ENCODE measurements at regions not wholly inside any gene's neighbourhood (a gene's known extent, or its start where the extent isn't known, plus 50 kb on each side); places are given as distances from the start of the nearest gene placed in this dataset.

- TF ChIP-seq, protein P1, sequence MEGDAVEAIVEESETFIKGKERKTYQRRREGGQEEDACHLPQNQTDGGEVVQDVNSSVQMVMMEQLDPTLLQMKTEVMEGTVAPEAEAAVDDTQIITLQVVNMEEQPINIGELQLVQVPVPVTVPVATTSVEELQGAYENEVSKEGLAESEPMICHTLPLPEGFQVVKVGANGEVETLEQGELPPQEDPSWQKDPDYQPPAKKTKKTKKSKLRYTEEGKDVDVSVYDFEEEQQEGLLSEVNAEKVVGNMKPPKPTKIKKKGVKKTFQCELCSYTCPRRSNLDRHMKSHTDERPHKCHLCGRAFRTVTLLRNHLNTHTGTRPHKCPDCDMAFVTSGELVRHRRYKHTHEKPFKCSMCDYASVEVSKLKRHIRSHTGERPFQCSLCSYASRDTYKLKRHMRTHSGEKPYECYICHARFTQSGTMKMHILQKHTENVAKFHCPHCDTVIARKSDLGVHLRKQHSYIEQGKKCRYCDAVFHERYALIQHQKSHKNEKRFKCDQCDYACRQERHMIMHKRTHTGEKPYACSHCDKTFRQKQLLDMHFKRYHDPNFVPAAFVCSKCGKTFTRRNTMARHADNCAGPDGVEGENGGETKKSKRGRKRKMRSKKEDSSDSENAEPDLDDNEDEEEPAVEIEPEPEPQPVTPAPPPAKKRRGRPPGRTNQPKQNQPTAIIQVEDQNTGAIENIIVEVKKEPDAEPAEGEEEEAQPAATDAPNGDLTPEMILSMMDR (IDR thresholded peaks at IDR 0.05; ENCODE audit: borderline replicate concordance, extremely low read depth, insufficient read depth), result no peak
- H3K36me3 ChIP-seq (ENCODE audit: control insufficient read depth in 2 of 3, insufficient read depth in 3 of 3, low read length in 3 of 3), result no peaks in the 10 kb centered on the region
- H3K27ac ChIP-seq (ENCODE audit: low read depth in 2 of 2, low read length in 2 of 2), result no peak overlapping the region
- no peaks in the 10 kb centered on the region for H3K27me3 ChIP-seq (ENCODE audit: control insufficient read depth, insufficient read depth, low read length)
- H3K9ac ChIP-seq (ENCODE audit: low read length in 3 of 3), result no peak overlapping the region
- H3K4me1 ChIP-seq (ENCODE audit: control insufficient read depth in 2 of 3, insufficient read depth in 2 of 3, low read depth in 1 of 3, low read length in 3 of 3), result no peaks in the 10 kb centered on the region
- intact Hi-C loops (cut with DNase I), result no loop called here
- DNase-seq (no peak), FAIRE-seq (no peak)
- H3K4me3 ChIP-seq (ENCODE audit: low read length in 3 of 3), result no peak overlapping the region
- H3K9me3 ChIP-seq (ENCODE audit: control insufficient read depth in 2 of 3, insufficient read depth in 1 of 3, low read length in 3 of 3), result no peaks in the 10 kb centered on the region
These were observed 491.1 kb downstream of the ENC1 start for GRCh38 chr5:74149395-74149794.

- H3K9me3 ChIP-seq (ENCODE audit: control insufficient read depth in 2 of 3, insufficient read depth in 1 of 3, low read length in 3 of 3), result no peaks in the 10 kb centered on the region
- no peaks in the 10 kb centered on the region for H3K27me3 ChIP-seq (ENCODE audit: control insufficient read depth, insufficient read depth, low read length)
- intact Hi-C loops (cut with DNase I), result no loop called here
- no peak overlapping the region for H3K4me3 ChIP-seq (ENCODE audit: low read length in 3 of 3)
- H3K4me1 ChIP-seq (ENCODE audit: control insufficient read depth in 2 of 3, insufficient read depth in 2 of 3, low read depth in 1 of 3, low read length in 3 of 3), result peaks cover 0 to 2% (median 0%) of the 10 kb centered on the region in 3 donors
- no peak overlapping the region for H3K9ac ChIP-seq (ENCODE audit: low read length in 3 of 3)
- no peaks in the 10 kb centered on the region for H3K36me3 ChIP-seq (ENCODE audit: control insufficient read depth in 2 of 3, insufficient read depth in 3 of 3, low read length in 3 of 3)
- no peak overlapping the region for H3K27ac ChIP-seq (ENCODE audit: low read depth in 2 of 2, low read length in 2 of 2)
- TF ChIP-seq, protein P1 (IDR thresholded peaks at IDR 0.05; ENCODE audit: borderline replicate concordance, extremely low read depth, insufficient read depth), result no peak
- DNase-seq (no peak), FAIRE-seq (no peak)
These were observed 492.2 kb downstream of the ENC1 start for GRCh38 chr5:74148321-74148720.

DNA sequence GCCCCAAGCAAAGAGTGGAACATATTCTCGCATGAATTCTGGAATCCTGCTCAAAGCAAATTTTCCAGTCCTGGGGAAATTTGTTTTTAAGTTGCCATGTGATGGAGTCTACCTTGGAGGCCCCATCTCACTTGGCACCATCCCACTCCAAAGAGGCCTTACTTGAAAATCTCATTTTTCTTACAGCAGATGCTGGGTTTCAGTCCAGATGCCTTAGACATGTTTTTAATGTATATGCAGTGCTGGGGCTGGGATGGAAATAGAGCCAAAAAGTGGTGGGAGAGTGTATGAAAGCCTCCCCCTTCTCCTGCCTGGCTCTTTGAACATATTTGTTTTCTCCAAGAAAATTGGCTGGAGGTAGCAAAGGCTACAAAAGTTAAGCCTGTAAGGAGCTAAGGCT lies 493.7 kb downstream of the ENC1 start:
- Histone ChIP-seq H3K9ac (ENCODE audit: low read length in 3 of 3) (no peak overlapping the region), H3K27me3 (ENCODE audit: control insufficient read depth, insufficient read depth, low read length) (no peaks in the 10 kb centered on the region), H3K9me3 (ENCODE audit: control insufficient read depth in 2 of 3, insufficient read depth in 1 of 3, low read length in 3 of 3) (no peaks in the 10 kb centered on the region), H3K4me3 (ENCODE audit: low read length in 3 of 3) (no peak overlapping the region), H3K4me1 (ENCODE audit: control insufficient read depth in 2 of 3, insufficient read depth in 2 of 3, low read depth in 1 of 3, low read length in 3 of 3) (peaks cover 0 to 2% (median 0%) of the 10 kb centered on the region in 3 donors), H3K36me3 (ENCODE audit: control insufficient read depth in 2 of 3, insufficient read depth in 3 of 3, low read length in 3 of 3) (no peaks in the 10 kb centered on the region), H3K27ac (ENCODE audit: low read depth in 2 of 2, low read length in 2 of 2) (no peak overlapping the region)
- TF ChIP-seq, protein P1 (IDR thresholded peaks at IDR 0.05; ENCODE audit: borderline replicate concordance, extremely low read depth, insufficient read depth), result no peak
- no peak for FAIRE-seq
- intact Hi-C loops (cut with DNase I), result no loop called here
- DNase-seq, result peak in 1 of 5 donors; percentile 74

GRCh38 chr5:74145951-74146350 lies 494.6 kb downstream of the ENC1 start:
- FAIRE-seq, result no peak
- no peaks in the 10 kb centered on the region for H3K27me3 ChIP-seq (ENCODE audit: control insufficient read depth, insufficient read depth, low read length)
- H3K9ac ChIP-seq (ENCODE audit: low read length in 3 of 3), result no peak overlapping the region
- no peaks in the 10 kb centered on the region for H3K9me3 ChIP-seq (ENCODE audit: control insufficient read depth in 2 of 3, insufficient read depth in 1 of 3, low read length in 3 of 3)
- peaks cover 0 to 2% (median 0%) of the 10 kb centered on the region in 3 donors for H3K4me1 ChIP-seq (ENCODE audit: control insufficient read depth in 2 of 3, insufficient read depth in 2 of 3, low read depth in 1 of 3, low read length in 3 of 3)
- H3K36me3 ChIP-seq (ENCODE audit: control insufficient read depth in 2 of 3, insufficient read depth in 3 of 3, low read length in 3 of 3), result no peaks in the 10 kb centered on the region
- DNase-seq, result no peak
- H3K4me3 ChIP-seq (ENCODE audit: low read length in 3 of 3), result no peak overlapping the region
- no peak overlapping the region for H3K27ac ChIP-seq (ENCODE audit: low read depth in 2 of 2, low read length in 2 of 2)
- TF ChIP-seq, protein P1 (IDR thresholded peaks at IDR 0.05; ENCODE audit: borderline replicate concordance, extremely low read depth, insufficient read depth), result no peak
- intact Hi-C loops (cut with DNase I), result no loop called here

Measured in kidney (tissue), 13 donors.